Body of pancreas (tissue), 4 donors: ENCODE measurements at regions not wholly inside any gene's neighbourhood (a gene's known extent, or its start where the extent isn't known, plus 50 kb on each side); places are given as distances from the start of the nearest gene placed in this dataset.

Experiments
- ATAC-seq: fragments of 150-250 bp; one replicate; pipeline ENCODE4 v1.9.1; 2016
- DNase-seq, 4 donors: peaks; one replicate each; pipeline ENCODE4 v3.0.0-alpha.2; 2019
- H3K27ac ChIP-seq, 4 donors: fragments of 200-600 bp; sonication (generic); 1 replicate in 3 of 4; 2 replicates in 1 of 4; pipeline versions ENCODE4 v1.5.1 to v1.6.1; 2016 to 2019; ENCODE audit warnings: mild to moderate bottlenecking in 1 of 4, mixed read lengths in 1 of 4, moderate library complexity in 1 of 4
- H3K27me3 ChIP-seq, 2 donors: fragments of 200-600 bp; sonication (generic); one replicate each; pipeline ENCODE4 v1.6.0; 2016; ENCODE audit warnings: mild to moderate bottlenecking in 1 of 2
- H3K36me3 ChIP-seq, 2 donors: fragments of 200-600 bp; sonication (generic); replicated peaks in 1 of 2; 2 replicates each; pipeline ENCODE4 v1.5.1; 2016; ENCODE audit warnings: low read depth in 2 of 2; ENCODE audit not compliant: insufficient read depth in 1 of 2
- H3K4me1 ChIP-seq: fragments of 200-600 bp; sonication (generic); one replicate; pipeline ENCODE4 v1.6.0; 2016
- H3K4me3 ChIP-seq, 2 donors: fragments of 200-600 bp; sonication (generic); 1 replicate in 1 of 2; 2 replicates in 1 of 2; pipeline ENCODE4 v1.5.1; 2016 to 2019
- H3K9me3 ChIP-seq, 3 donors: fragments of 200-600 bp; sonication (generic); 1 replicate in 2 of 3; 2 replicates in 1 of 3; pipeline ENCODE4 v1.5.1; 2016
- POLR2A ChIP-seq, 3 donors: fragments of 450-650 bp; IDR thresholded peaks; one replicate each; pipeline ENCODE4 v1.6.1; 2016; ENCODE audit warnings: antibody characterized with exemption in 3 of 3, mild to moderate bottlenecking in 2 of 3
- WGBS, 2 donors: methylation state at CpG; one replicate each; pipeline ENCODE4 v1.1.5; 2017; 5-methylcytosine and 5-hydroxymethylcytosine counted together
- intact Hi-C: fragments of 100-400 bp; cut with DNase I; formaldehyde crosslinking; loops from one replicate; pipeline ENCODE4 v1.15.1; 2023
- TF ChIP-seq, protein P1 (sequence below), 7 experiments: fragments of 450-650 bp in 4 of 7; fragments of 200-600 bp in 3 of 7; sonication (generic) in 3 of 7; IDR thresholded peaks; one replicate each; pipeline ENCODE4 v1.5.1; 2016 to 2019; ENCODE audit warnings: antibody characterized with exemption in 7 of 7

DNA sequence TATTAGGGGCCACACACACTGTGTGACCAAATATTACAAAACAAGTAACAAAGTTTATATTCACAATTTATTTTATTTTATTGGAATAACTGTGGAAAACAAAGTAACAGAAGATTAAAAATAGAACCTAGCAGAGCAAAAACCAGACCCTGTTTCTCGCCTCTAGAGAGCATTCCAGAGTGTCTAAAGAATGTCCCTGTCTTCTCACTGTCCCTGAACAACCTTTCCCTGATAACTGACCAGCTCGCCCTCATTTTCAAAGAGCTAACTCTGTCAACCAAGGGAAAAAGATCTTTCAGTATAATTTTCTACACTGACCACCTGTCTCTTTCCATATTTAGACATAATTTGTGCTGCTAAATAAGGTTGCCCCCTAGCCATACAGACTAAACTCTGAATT lies 646.9 kb downstream of the USP25 start:
- 80 to 81% methylated on average over 2 of the region's 2 CpGs for WGBS, 2 donors
- Histone ChIP-seq H3K4me1 (no peaks in the 10 kb centered on the region), H3K27me3 (no peaks in the 10 kb centered on the region), H3K4me3 (no peak overlapping the region), H3K27ac (no peak overlapping the region), H3K36me3 (no peaks in the 10 kb centered on the region), H3K9me3 (no peaks in the 10 kb centered on the region)
- intact Hi-C loops, result no loop called here
- TF ChIP-seq, protein P1, sequence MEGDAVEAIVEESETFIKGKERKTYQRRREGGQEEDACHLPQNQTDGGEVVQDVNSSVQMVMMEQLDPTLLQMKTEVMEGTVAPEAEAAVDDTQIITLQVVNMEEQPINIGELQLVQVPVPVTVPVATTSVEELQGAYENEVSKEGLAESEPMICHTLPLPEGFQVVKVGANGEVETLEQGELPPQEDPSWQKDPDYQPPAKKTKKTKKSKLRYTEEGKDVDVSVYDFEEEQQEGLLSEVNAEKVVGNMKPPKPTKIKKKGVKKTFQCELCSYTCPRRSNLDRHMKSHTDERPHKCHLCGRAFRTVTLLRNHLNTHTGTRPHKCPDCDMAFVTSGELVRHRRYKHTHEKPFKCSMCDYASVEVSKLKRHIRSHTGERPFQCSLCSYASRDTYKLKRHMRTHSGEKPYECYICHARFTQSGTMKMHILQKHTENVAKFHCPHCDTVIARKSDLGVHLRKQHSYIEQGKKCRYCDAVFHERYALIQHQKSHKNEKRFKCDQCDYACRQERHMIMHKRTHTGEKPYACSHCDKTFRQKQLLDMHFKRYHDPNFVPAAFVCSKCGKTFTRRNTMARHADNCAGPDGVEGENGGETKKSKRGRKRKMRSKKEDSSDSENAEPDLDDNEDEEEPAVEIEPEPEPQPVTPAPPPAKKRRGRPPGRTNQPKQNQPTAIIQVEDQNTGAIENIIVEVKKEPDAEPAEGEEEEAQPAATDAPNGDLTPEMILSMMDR (IDR thresholded peaks at IDR 0.05), result no peak
- no peak for TF ChIP-seq POLR2A (IDR thresholded peaks at IDR 0.05)
- no peak for DNase-seq
- no peak for ATAC-seq

DNA sequence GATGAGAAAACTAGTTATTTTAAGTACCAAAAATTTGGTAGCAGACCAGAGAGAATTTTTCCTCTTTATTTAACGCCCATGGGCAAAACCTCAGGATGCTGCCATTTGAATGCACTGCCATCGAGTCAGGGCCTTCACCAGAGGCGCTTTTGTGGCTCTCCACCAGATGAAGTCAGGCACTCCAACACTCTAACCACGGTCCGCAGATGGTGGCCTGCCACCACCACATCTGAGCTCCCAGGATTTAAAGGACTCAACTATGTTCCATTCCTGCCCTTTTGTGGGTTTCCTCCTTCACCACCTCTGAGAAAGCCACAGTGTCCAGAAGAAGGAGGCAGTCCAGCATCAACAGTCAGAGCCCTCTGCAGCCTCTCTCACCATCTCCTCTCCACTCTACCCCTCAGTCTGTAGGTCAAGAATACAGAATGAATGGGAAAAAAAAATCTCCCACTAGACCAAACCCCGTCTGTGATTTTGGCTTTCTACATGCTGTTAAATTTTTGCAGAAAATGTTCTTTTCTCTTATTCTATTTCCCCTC lies 647.4 kb downstream of the USP25 start:
- no peak for ATAC-seq
- no peaks in the 10 kb centered on the region for H3K36me3 ChIP-seq
- 81 to 82% methylated on average over 6 of the region's 6 CpGs for WGBS, 2 donors
- no peaks in the 10 kb centered on the region for H3K9me3 ChIP-seq
- no peak overlapping the region for H3K4me3 ChIP-seq
- no peak for DNase-seq
- H3K27ac ChIP-seq, result no peak overlapping the region
- TF ChIP-seq, protein P1 (IDR thresholded peaks at IDR 0.05), result no peak
- no peak for TF ChIP-seq POLR2A (IDR thresholded peaks at IDR 0.05)
- intact Hi-C loops, result no loop called here
- H3K4me1 ChIP-seq, result no peaks in the 10 kb centered on the region
- H3K27me3 ChIP-seq, result no peaks in the 10 kb centered on the region

DNA sequence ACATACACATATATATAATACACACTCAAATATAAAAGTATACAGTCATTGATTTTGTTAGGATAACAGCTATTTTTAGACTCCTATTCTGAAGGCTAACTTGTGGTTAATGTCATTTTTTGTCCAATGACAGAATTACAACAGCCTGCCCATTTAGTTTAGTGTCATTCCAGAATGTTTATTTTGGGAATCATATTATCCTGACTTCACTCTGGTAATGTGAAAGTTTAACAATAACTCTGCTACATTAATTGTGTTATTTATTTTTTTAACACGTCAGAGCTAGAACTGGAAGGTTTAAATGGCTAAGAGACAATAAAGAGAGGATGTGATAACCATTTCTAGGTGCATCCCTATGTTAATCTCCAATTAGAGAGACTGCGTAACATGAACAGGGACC lies 648.1 kb downstream of the USP25 start:
- 89 to 92% methylated on average over 2 of the region's 2 CpGs for WGBS, 2 donors
- H3K4me3 ChIP-seq, result no peak overlapping the region
- no peaks in the 10 kb centered on the region for H3K9me3 ChIP-seq
- TF ChIP-seq, protein P1 (IDR thresholded peaks at IDR 0.05), result no peak
- TF ChIP-seq POLR2A (IDR thresholded peaks at IDR 0.05), result no peak
- no peak for DNase-seq
- ATAC-seq, result no peak
- no peaks in the 10 kb centered on the region for H3K36me3 ChIP-seq
- H3K4me1 ChIP-seq, result no peaks in the 10 kb centered on the region
- intact Hi-C loops, result no loop called here
- H3K27me3 ChIP-seq, result no peaks in the 10 kb centered on the region
- H3K27ac ChIP-seq, result no peak overlapping the region

DNA sequence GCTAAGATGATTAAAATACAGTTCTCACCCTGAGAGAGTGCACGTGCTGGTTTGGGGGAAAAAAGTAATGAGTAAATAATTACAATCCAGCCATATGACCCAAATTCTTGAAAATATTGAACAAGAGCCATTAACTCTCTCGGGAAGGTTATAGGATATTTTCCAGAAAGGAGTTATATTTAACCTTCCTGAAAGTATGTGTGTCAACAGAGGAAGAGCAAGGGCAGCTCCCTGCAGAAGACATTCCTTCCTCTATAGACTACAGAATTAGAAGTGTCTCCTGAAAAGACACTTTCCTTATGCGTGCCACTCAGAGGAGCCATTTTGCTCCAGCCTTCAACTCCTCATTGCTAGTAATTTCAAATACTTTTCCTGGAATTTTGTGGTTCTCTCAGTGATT lies 648.7 kb downstream of the USP25 start:
- no peak for TF ChIP-seq POLR2A (IDR thresholded peaks at IDR 0.05)
- TF ChIP-seq, protein P1 (IDR thresholded peaks at IDR 0.05), result no peak
- no peak overlapping the region for H3K27ac ChIP-seq
- H3K36me3 ChIP-seq, result no peaks in the 10 kb centered on the region
- ATAC-seq, result no peak
- 48 to 50% methylated on average over 3 of the region's 3 CpGs for WGBS, 2 donors
- H3K4me1 ChIP-seq, result no peaks in the 10 kb centered on the region
- no peaks in the 10 kb centered on the region for H3K9me3 ChIP-seq
- intact Hi-C loops, result no loop called here
- no peaks in the 10 kb centered on the region for H3K27me3 ChIP-seq
- H3K4me3 ChIP-seq, result no peak overlapping the region
- no peak for DNase-seq

DNA sequence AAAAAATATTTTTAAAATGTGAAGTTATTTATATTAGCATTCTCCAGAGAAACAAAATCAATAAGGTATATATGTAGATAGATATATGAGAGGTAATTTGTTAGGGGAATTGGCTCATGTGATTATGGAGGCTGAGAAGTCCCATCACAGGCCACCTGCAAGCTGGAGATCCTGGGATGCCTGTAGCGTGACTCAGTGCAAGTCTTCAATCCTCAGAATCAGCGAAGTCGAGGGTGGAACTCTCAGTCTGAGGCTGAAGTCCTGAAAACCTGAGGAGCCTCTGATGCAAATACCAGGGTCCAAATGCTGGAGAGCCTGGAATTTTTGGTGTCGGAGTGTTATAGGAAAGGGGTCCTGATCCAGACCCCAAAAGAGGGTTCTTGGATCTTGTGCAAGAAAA lies 658.5 kb downstream of the USP25 start:
- ATAC-seq, result no peak
- H3K27me3 ChIP-seq, result no peaks in the 10 kb centered on the region
- no peaks in the 10 kb centered on the region for H3K36me3 ChIP-seq
- H3K27ac ChIP-seq, result no peak overlapping the region
- WGBS, 2 donors, result 85 to 90% methylated on average over 4 of the region's 4 CpGs
- no peaks in the 10 kb centered on the region for H3K4me1 ChIP-seq
- no peaks in the 10 kb centered on the region for H3K9me3 ChIP-seq
- TF ChIP-seq POLR2A (IDR thresholded peaks at IDR 0.05), result no peak
- TF ChIP-seq, protein P1 (IDR thresholded peaks at IDR 0.05), result no peak
- intact Hi-C loops, result no loop called here
- no peak for DNase-seq
- H3K4me3 ChIP-seq, result no peak overlapping the region
